ENCODE measurements at regions not wholly inside any gene's neighbourhood (a gene's known extent, or its start where the extent isn't known, plus 50 kb on each side); places are given as distances from the start of the nearest gene placed in this dataset.
"Not testable (repeated sequence)": the region's sequence is repeated elsewhere in the genome, so short reads cannot be mapped to it uniquely, and the experiment has no call there.

GRCh38 chr7:113705439-113705838 lies 213.4 kb downstream of the PPP1R3A start:
- no peak for DNase-seq

- DNase-seq = no peak
Measured at GRCh38 chr7:113698556-113699220, 220.1 kb downstream of the PPP1R3A start.

GRCh38 chr7:113694149-113694548 lies 224.7 kb downstream of the PPP1R3A start:
- DNase-seq = no peak

- DNase-seq = no peak
Measured at GRCh38 chr7:113684165-113684564, 234.6 kb downstream of the PPP1R3A start.

- no peak for DNase-seq
Measured at GRCh38 chr7:113677811-113678210, 241.0 kb downstream of the PPP1R3A start.

GRCh38 chr7:113664867-113665266 lies 253.9 kb downstream of the PPP1R3A start:
- DNase-seq = no peak

- DNase-seq = no peak
Measured at GRCh38 chr7:113659416-113659815, 259.4 kb downstream of the PPP1R3A start.

- no peak for DNase-seq
Measured at GRCh38 chr7:113657603-113658002, 261.2 kb downstream of the PPP1R3A start.

GRCh38 chr7:113652501-113652900 lies 266.3 kb downstream of the PPP1R3A start:
- no peak for DNase-seq

GRCh38 chr7:113649556-113649955 lies 269.3 kb downstream of the PPP1R3A start:
- no peak for DNase-seq

- no peak for DNase-seq
Measured at GRCh38 chr7:113639221-113639620, 279.6 kb downstream of the PPP1R3A start.

- DNase-seq = no peak
Measured at GRCh38 chr7:113636727-113637421, 281.9 kb downstream of the PPP1R3A start.

GRCh38 chr7:113635492-113635891 lies 283.3 kb downstream of the PPP1R3A start:
- no peak for DNase-seq

GRCh38 chr7:113633073-113633472 lies 285.7 kb downstream of the PPP1R3A start:
- no peak for DNase-seq

GRCh38 chr7:113628948-113629847 lies 289.6 kb downstream of the PPP1R3A start:
- no peak for DNase-seq

- no peak for DNase-seq
Measured at GRCh38 chr7:113625494-113626102, 293.2 kb downstream of the PPP1R3A start.

GRCh38 chr7:113622796-113623195 lies 296.0 kb downstream of the PPP1R3A start:
- no peak for DNase-seq

- DNase-seq = no peak
Measured at GRCh38 chr7:113610572-113610971, 308.2 kb downstream of the PPP1R3A start.

- DNase-seq = no peak
Measured at GRCh38 chr7:113608782-113609181, 310.0 kb downstream of the PPP1R3A start.

- DNase-seq = no peak
Measured at GRCh38 chr7:113606325-113606724, 312.5 kb downstream of the PPP1R3A start.

GRCh38 chr7:113600428-113600827 lies 318.4 kb downstream of the PPP1R3A start:
- not testable (repeated sequence) for DNase-seq

GRCh38 chr7:113593455-113593854 lies 325.4 kb downstream of the PPP1R3A start:
- not testable (repeated sequence) for DNase-seq

- DNase-seq = not testable (repeated sequence)
Measured at GRCh38 chr7:113592924-113593323, 325.9 kb downstream of the PPP1R3A start.
